ENCODE measurements at regions not wholly inside any gene's neighbourhood (a gene's known extent, or its start where the extent isn't known, plus 50 kb on each side); places are given as distances from the start of the nearest gene placed in this dataset.

- Histone ChIP-seq H3K4me3 (ENCODE audit: low read length) (no peak overlapping the region), H3K9me3 (ENCODE audit: control insufficient read depth, insufficient read depth, low read length) (no peaks in the 10 kb centered on the region), H3K27me3 (ENCODE audit: control insufficient read depth, insufficient read depth, low read length) (no peaks in the 10 kb centered on the region), H3K36me3 (ENCODE audit: control insufficient read depth, insufficient read depth, low read length) (no peaks in the 10 kb centered on the region), H3K27ac (ENCODE audit: low read length) (no peak overlapping the region), H3K4me1 (ENCODE audit: control insufficient read depth, insufficient read depth, low read length) (no peaks in the 10 kb centered on the region; the same call in 1 of the 2 replicates)
- no CpG with 5 or more reads among the region's 2 CpGs for WGBS (ENCODE audit: insufficient coverage, insufficient read length)
- DNase-seq (ENCODE audit: low read depth, low spot score) = no peak
Measured at GRCh38 chr6:90663106-90663505, 76.2 kb upstream of the MAP3K7 start.

GRCh38 chr6:90660931-90661330 lies 74.1 kb upstream of the MAP3K7 start:
- Histone ChIP-seq H3K4me3 (ENCODE audit: low read length) (no peak overlapping the region), H3K36me3 (ENCODE audit: control insufficient read depth, insufficient read depth, low read length) (no peaks in the 10 kb centered on the region), H3K27ac (ENCODE audit: low read length) (no peak overlapping the region), H3K4me1 (ENCODE audit: control insufficient read depth, insufficient read depth, low read length) (no peaks in the 10 kb centered on the region), H3K9me3 (ENCODE audit: control insufficient read depth, insufficient read depth, low read length) (no peaks in the 10 kb centered on the region), H3K27me3 (ENCODE audit: control insufficient read depth, insufficient read depth, low read length) (no peaks in the 10 kb centered on the region)
- DNase-seq (ENCODE audit: low read depth, low spot score) = no peak

GRCh38 chr6:90658497-90658896 lies 71.6 kb upstream of the MAP3K7 start:
- no peaks in the 10 kb centered on the region for H3K27me3 ChIP-seq (ENCODE audit: control insufficient read depth, insufficient read depth, low read length)
- no peaks in the 10 kb centered on the region; the same call in 1 of the 2 replicates for H3K9me3 ChIP-seq (ENCODE audit: control insufficient read depth, insufficient read depth, low read length)
- H3K27ac ChIP-seq (ENCODE audit: low read length) = no peak overlapping the region
- DNase-seq (ENCODE audit: low read depth, low spot score) = no peak
- no CpG with 5 or more reads among the region's 5 CpGs for WGBS (ENCODE audit: insufficient coverage, insufficient read length)
- H3K4me1 ChIP-seq (ENCODE audit: control insufficient read depth, insufficient read depth, low read length) = no peaks in the 10 kb centered on the region
- no peaks in the 10 kb centered on the region for H3K36me3 ChIP-seq (ENCODE audit: control insufficient read depth, insufficient read depth, low read length)
- H3K4me3 ChIP-seq (ENCODE audit: low read length) = no peak overlapping the region

GRCh38 chr6:90656325-90656724 lies 69.5 kb upstream of the MAP3K7 start:
- H3K4me3 ChIP-seq (ENCODE audit: low read length) = no peak overlapping the region
- no peak for DNase-seq (ENCODE audit: low read depth, low spot score)
- H3K27ac ChIP-seq (ENCODE audit: low read length) = no peak overlapping the region
- WGBS (ENCODE audit: insufficient coverage, insufficient read length) = no CpG with 5 or more reads among the region's 1 CpG
- no peaks in the 10 kb centered on the region for H3K36me3 ChIP-seq (ENCODE audit: control insufficient read depth, insufficient read depth, low read length)
- H3K27me3 ChIP-seq (ENCODE audit: control insufficient read depth, insufficient read depth, low read length) = no peaks in the 10 kb centered on the region
- 0 out of 2 replicates have a peak, but pooled peaks cover 2% of the 10 kb centered on the region for H3K4me1 ChIP-seq (ENCODE audit: control insufficient read depth, insufficient read depth, low read length)
- no peaks in the 10 kb centered on the region; the same call in 1 of the 2 replicates for H3K9me3 ChIP-seq (ENCODE audit: control insufficient read depth, insufficient read depth, low read length)

- Histone ChIP-seq H3K36me3 (ENCODE audit: control insufficient read depth, insufficient read depth, low read length) (no peaks in the 10 kb centered on the region), H3K4me1 (ENCODE audit: control insufficient read depth, insufficient read depth, low read length) (0 out of 2 replicates have a peak, but pooled peaks cover 2% of the 10 kb centered on the region), H3K4me3 (ENCODE audit: low read length) (no peak overlapping the region), H3K27ac (ENCODE audit: low read length) (no peak overlapping the region), H3K9me3 (ENCODE audit: control insufficient read depth, insufficient read depth, low read length) (no peaks in the 10 kb centered on the region; the same call in 1 of the 2 replicates), H3K27me3 (ENCODE audit: control insufficient read depth, insufficient read depth, low read length) (no peaks in the 10 kb centered on the region)
- no CpG with 5 or more reads among the region's 5 CpGs for WGBS (ENCODE audit: insufficient coverage, insufficient read length)
- DNase-seq (ENCODE audit: low read depth, low spot score) = no peak
Measured at GRCh38 chr6:90654806-90655205, 67.9 kb upstream of the MAP3K7 start.

GRCh38 chr6:90654166-90654565 lies 67.3 kb upstream of the MAP3K7 start:
- Histone ChIP-seq H3K9me3 (ENCODE audit: control insufficient read depth, insufficient read depth, low read length) (no peaks in the 10 kb centered on the region; the same call in 1 of the 2 replicates), H3K4me1 (ENCODE audit: control insufficient read depth, insufficient read depth, low read length) (0 out of 2 replicates have a peak, but pooled peaks cover 2% of the 10 kb centered on the region), H3K27ac (ENCODE audit: low read length) (no peak overlapping the region), H3K4me3 (ENCODE audit: low read length) (no peak overlapping the region), H3K27me3 (ENCODE audit: control insufficient read depth, insufficient read depth, low read length) (no peaks in the 10 kb centered on the region), H3K36me3 (ENCODE audit: control insufficient read depth, insufficient read depth, low read length) (no peaks in the 10 kb centered on the region)
- DNase-seq (ENCODE audit: low read depth, low spot score) = no peak
- WGBS (ENCODE audit: insufficient coverage, insufficient read length) = no CpG with 5 or more reads among the region's 8 CpGs

- DNase-seq (ENCODE audit: low read depth, low spot score) = no peak
- Histone ChIP-seq H3K4me3 (ENCODE audit: low read length) (no peak overlapping the region), H3K9me3 (ENCODE audit: control insufficient read depth, insufficient read depth, low read length) (no peaks in the 10 kb centered on the region; the same call in 1 of the 2 replicates), H3K4me1 (ENCODE audit: control insufficient read depth, insufficient read depth, low read length) (0 out of 2 replicates have a peak, but pooled peaks cover 2% of the 10 kb centered on the region), H3K27ac (ENCODE audit: low read length) (no peak overlapping the region), H3K36me3 (ENCODE audit: control insufficient read depth, insufficient read depth, low read length) (no peaks in the 10 kb centered on the region), H3K27me3 (ENCODE audit: control insufficient read depth, insufficient read depth, low read length) (no peaks in the 10 kb centered on the region)
- WGBS (ENCODE audit: insufficient coverage, insufficient read length) = no CpG with 5 or more reads among the region's 5 CpGs
Measured at GRCh38 chr6:90653750-90654149, 66.9 kb upstream of the MAP3K7 start.

GRCh38 chr6:90650041-90650940 lies 63.4 kb upstream of the MAP3K7 start:
- H3K27me3 ChIP-seq (ENCODE audit: control insufficient read depth, insufficient read depth, low read length) = no peaks in the 10 kb centered on the region
- H3K9me3 ChIP-seq (ENCODE audit: control insufficient read depth, insufficient read depth, low read length) = no peaks in the 10 kb centered on the region; the same call in 1 of the 2 replicates
- H3K36me3 ChIP-seq (ENCODE audit: control insufficient read depth, insufficient read depth, low read length) = no peaks in the 10 kb centered on the region
- no CpG with 5 or more reads among the region's 8 CpGs for WGBS (ENCODE audit: insufficient coverage, insufficient read length)
- DNase-seq (ENCODE audit: low read depth, low spot score) = no peak
- 0 out of 2 replicates have a peak, but pooled peaks cover 2% of the 10 kb centered on the region for H3K4me1 ChIP-seq (ENCODE audit: control insufficient read depth, insufficient read depth, low read length)
- H3K27ac ChIP-seq (ENCODE audit: low read length) = no peak overlapping the region
- no peak overlapping the region for H3K4me3 ChIP-seq (ENCODE audit: low read length)

- 0 out of 2 replicates have a peak, but pooled peaks cover 2% of the 10 kb centered on the region for H3K4me1 ChIP-seq (ENCODE audit: control insufficient read depth, insufficient read depth, low read length)
- no peaks in the 10 kb centered on the region for H3K27me3 ChIP-seq (ENCODE audit: control insufficient read depth, insufficient read depth, low read length)
- H3K36me3 ChIP-seq (ENCODE audit: control insufficient read depth, insufficient read depth, low read length) = no peaks in the 10 kb centered on the region
- no peak overlapping the region for H3K4me3 ChIP-seq (ENCODE audit: low read length)
- no peak for DNase-seq (ENCODE audit: low read depth, low spot score)
- no peak overlapping the region for H3K27ac ChIP-seq (ENCODE audit: low read length)
- WGBS (ENCODE audit: insufficient coverage, insufficient read length) = no CpG with 5 or more reads among the region's 1 CpG
- no peaks in the 10 kb centered on the region for H3K9me3 ChIP-seq (ENCODE audit: control insufficient read depth, insufficient read depth, low read length)
Measured at GRCh38 chr6:90648873-90649272, 62.0 kb upstream of the MAP3K7 start.

GRCh38 chr6:90646940-90647339 lies 60.1 kb upstream of the MAP3K7 start:
- H3K4me1 ChIP-seq (ENCODE audit: control insufficient read depth, insufficient read depth, low read length) = 0 out of 2 replicates have a peak, but pooled peaks cover 2% of the 10 kb centered on the region
- H3K27me3 ChIP-seq (ENCODE audit: control insufficient read depth, insufficient read depth, low read length) = no peaks in the 10 kb centered on the region
- no peaks in the 10 kb centered on the region for H3K9me3 ChIP-seq (ENCODE audit: control insufficient read depth, insufficient read depth, low read length)
- H3K36me3 ChIP-seq (ENCODE audit: control insufficient read depth, insufficient read depth, low read length) = no peaks in the 10 kb centered on the region
- H3K27ac ChIP-seq (ENCODE audit: low read length) = no peak overlapping the region
- DNase-seq (ENCODE audit: low read depth, low spot score) = no peak
- WGBS (ENCODE audit: insufficient coverage, insufficient read length) = no CpG with 5 or more reads among the region's 1 CpG
- H3K4me3 ChIP-seq (ENCODE audit: low read length) = no peak overlapping the region

Measured in iPS DF 6.9 (cell line).